ENCODE measurements at regions not wholly inside any gene's neighbourhood (a gene's known extent, or its start where the extent isn't known, plus 50 kb on each side); places are given as distances from the start of the nearest gene placed in this dataset.

- intact Hi-C loops (cut with micrococcal nuclease), result no loop called here
These were observed 61.4 kb upstream of the ESRRB start for GRCh38 chr14:76314521-76315034.

GRCh38 chr14:76320486-76320885 is 55.5 kb upstream of the ESRRB start:
- no peaks in the 10 kb centered on the region for H3K36me3 Mint-ChIP-seq (ENCODE audit: low read depth)
- ATAC-seq, result no peak
- H3K27ac Mint-ChIP-seq, result no peak overlapping the region
- TF ChIP-seq CTCF (IDR thresholded peaks at IDR 0.05), result no peak
- ChIA-PET POLR2A (no interaction called here), CTCF (no interaction called here)
- no peaks in the 10 kb centered on the region for H3K27me3 Mint-ChIP-seq
- intact Hi-C loops (cut with micrococcal nuclease), result no loop called here
- DNase-seq, result no peak
- no peaks in the 10 kb centered on the region for H3K4me1 Mint-ChIP-seq (ENCODE audit: low read depth)
- H3K9me3 Mint-ChIP-seq, result no peaks in the 10 kb centered on the region
- no peak overlapping the region for H3K4me3 Mint-ChIP-seq

More at GRCh38 chr14:76314521-76315034, 61.4 kb upstream of the ESRRB start:
- CTCF ChIA-PET, result no interaction called here
- DNase-seq (no peak), ATAC-seq (no peak)
- Mint-ChIP-seq H3K9me3 (no peaks in the 10 kb centered on the region), H3K36me3 (ENCODE audit: low read depth) (no peaks in the 10 kb centered on the region), H3K4me3 (no peak overlapping the region), H3K27me3 (peaks cover 17% of the 10 kb centered on the region), H3K4me1 (ENCODE audit: low read depth) (peaks cover 2% of the 10 kb centered on the region), H3K27ac (no peak overlapping the region)
- TF ChIP-seq CTCF (IDR thresholded peaks at IDR 0.05), result no peak
- POLR2A ChIA-PET, result interaction anchor here (1.1 kb wide), 1 partner anchor 12 kb away, joined by 3 read pairs; no protein-coding TSS in a partner anchor

- Mint-ChIP-seq H3K27ac (no peak overlapping the region), H3K4me1 (ENCODE audit: low read depth) (no peaks in the 10 kb centered on the region), H3K9me3 (no peaks in the 10 kb centered on the region), H3K36me3 (ENCODE audit: low read depth) (no peaks in the 10 kb centered on the region), H3K27me3 (no peaks in the 10 kb centered on the region), H3K4me3 (no peak overlapping the region)
- ChIA-PET CTCF (no interaction called here), POLR2A (no interaction called here)
- intact Hi-C loops (cut with micrococcal nuclease), result no loop called here
- DNase-seq (no peak), ATAC-seq (no peak)
- TF ChIP-seq CTCF (IDR thresholded peaks at IDR 0.05), result no peak
These were observed 55.0 kb upstream of the ESRRB start for GRCh38 chr14:76320975-76321374.

- Mint-ChIP-seq H3K27ac (no peak overlapping the region), H3K36me3 (ENCODE audit: low read depth) (no peaks in the 10 kb centered on the region), H3K9me3 (no peaks in the 10 kb centered on the region), H3K4me1 (ENCODE audit: low read depth) (no peaks in the 10 kb centered on the region), H3K4me3 (no peak overlapping the region), H3K27me3 (peaks cover 4% of the 10 kb centered on the region)
- ATAC-seq, result no peak
- TF ChIP-seq CTCF (IDR thresholded peaks at IDR 0.05), result no peak
- ChIA-PET POLR2A (no interaction called here), CTCF (no interaction called here)
- intact Hi-C loops (cut with micrococcal nuclease), result no loop called here
- DNase-seq, result no peak
These were observed 53.2 kb upstream of the ESRRB start for GRCh38 chr14:76322594-76323220.

- H3K27me3 Mint-ChIP-seq, result peaks cover 9% of the 10 kb centered on the region
- no peak for DNase-seq
- H3K36me3 Mint-ChIP-seq (ENCODE audit: low read depth), result no peaks in the 10 kb centered on the region
- H3K4me3 Mint-ChIP-seq, result no peak overlapping the region
- no peaks in the 10 kb centered on the region for H3K4me1 Mint-ChIP-seq (ENCODE audit: low read depth)
- POLR2A ChIA-PET, result interaction anchor here (1.2 kb wide), 1 partner anchor 11 kb away, joined by 3 read pairs; no protein-coding TSS in a partner anchor
- no peak overlapping the region for H3K27ac Mint-ChIP-seq
- intact Hi-C loops (cut with micrococcal nuclease), result no loop called here
- no peaks in the 10 kb centered on the region for H3K9me3 Mint-ChIP-seq
- no peak for TF ChIP-seq CTCF (IDR thresholded peaks at IDR 0.05)
- ATAC-seq, result no peak
- CTCF ChIA-PET, result no interaction called here
These were observed 52.4 kb upstream of the ESRRB start for GRCh38 chr14:76323331-76324050.

Data from activated CD8-positive, alpha-beta T cell treated with anti-CD3 and anti-CD28 coated beads for 36 hours (primary cell).